DOHH2 (cell line): ENCODE measurements at regions not wholly inside any gene's neighbourhood (a gene's known extent, or its start where the extent isn't known, plus 50 kb on each side); places are given as distances from the start of the nearest gene placed in this dataset.

Experiments used
- CTCF ChIP-seq: fragments of 200-600 bp; sonication (generic); IDR thresholded peaks from one replicate; pipeline ENCODE4 v1.5.1; 2014; ENCODE audit warnings: antibody characterized with exemption, mild to moderate bottlenecking, low read depth, low read length; ENCODE audit not compliant: poor library complexity, severe bottlenecking
- EZH2phosphoT487 ChIP-seq: fragments of 200-600 bp; sonication (generic); IDR thresholded peaks from 2 replicates; pipeline ENCODE4 v1.6.1; 2017; ENCODE audit warnings: borderline replicate concordance, mild to moderate bottlenecking, antibody characterized with exemption, low read length, moderate library complexity, mixed read lengths

- TF ChIP-seq CTCF (no peak), EZH2phosphoT487 (no peak)
Observed at GRCh38 chr1:115505148-115505571, 136.6 kb upstream of the VANGL1 start.
